RWPE2 (cell line): ENCODE measurements at regions not wholly inside any gene's neighbourhood (a gene's known extent, or its start where the extent isn't known, plus 50 kb on each side); places are given as distances from the start of the nearest gene placed in this dataset.

Source experiments
- ATAC-seq: fragments of 200-7000 bp; cut with Tn5 transposase; 3 replicates; pipeline ENCODE4 v1.9.1; 2021; ENCODE audit warnings: low read depth
- DNase-seq: peaks from one replicate; pipeline ENCODE4 v3.0.0-alpha.2; 2020; ENCODE audit warnings: low spot score
- H3K27ac ChIP-seq: fragments of 450-650 bp; 2 replicates; pipeline ENCODE4 v1.5.1; 2017; ENCODE audit warnings: mild to moderate bottlenecking; ENCODE audit not compliant: poor library complexity, severe bottlenecking
- H3K27me3 ChIP-seq: fragments of 250-450 bp; sonication (Bioruptor Pico); 2 replicates; pipeline ENCODE4 v1.5.1; 2021; ENCODE audit warnings: mild to moderate bottlenecking, moderate library complexity; ENCODE audit not compliant: insufficient read depth, poor library complexity, severe bottlenecking
- H3K36me3 ChIP-seq: fragments of 250-450 bp; sonication (Bioruptor Pico); 2 replicates; pipeline ENCODE4 v1.5.1; 2020; ENCODE audit warnings: low read depth, mild to moderate bottlenecking, moderate library complexity
- H3K4me1 ChIP-seq: fragments of 250-450 bp; sonication (Bioruptor Pico); 2 replicates; pipeline ENCODE4 v1.5.1; 2021; ENCODE audit warnings: mild to moderate bottlenecking, moderate library complexity; ENCODE audit not compliant: insufficient read depth, poor library complexity, severe bottlenecking
- H3K4me3 ChIP-seq: fragments of 250-450 bp; sonication (Bioruptor Pico); 2 replicates; pipeline ENCODE4 v1.5.1; 2021; ENCODE audit warnings: mild to moderate bottlenecking, moderate library complexity; ENCODE audit not compliant: severe bottlenecking
- H3K9me3 ChIP-seq: fragments of 250-450 bp; sonication (Bioruptor Pico); 2 replicates; pipeline ENCODE4 v1.5.1; 2021; ENCODE audit warnings: mild to moderate bottlenecking, moderate library complexity; ENCODE audit not compliant: severe bottlenecking
- TF ChIP-seq, protein P1 (sequence below): fragments of 450-650 bp; IDR thresholded peaks from one replicate; pipeline ENCODE4 v1.5.1; 2017; ENCODE audit warnings: mild to moderate bottlenecking, moderate library complexity; ENCODE audit not compliant: poor library complexity, severe bottlenecking

DNA sequence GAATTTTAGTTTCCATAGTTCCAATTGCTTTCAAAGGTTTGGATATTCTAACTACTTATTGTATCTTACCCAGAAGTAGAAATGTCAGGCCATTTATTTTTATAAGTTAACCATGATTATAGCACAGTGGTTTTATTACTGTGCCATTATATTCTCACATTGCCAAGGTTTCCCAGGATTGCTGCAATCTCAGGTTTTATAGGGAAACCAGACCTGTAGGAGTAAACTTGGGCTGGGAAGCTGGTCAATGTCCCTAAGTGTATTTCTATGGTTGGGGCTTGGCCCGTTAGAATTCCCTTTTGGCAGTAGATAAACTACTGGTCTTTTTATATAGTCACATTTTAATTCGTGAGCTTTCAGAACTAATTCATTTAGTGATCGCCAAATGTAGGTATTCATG lies 396.6 kb upstream of the KCNN2 start:
- H3K4me1 ChIP-seq = no peaks in the 10 kb centered on the region
- H3K4me3 ChIP-seq = no peak overlapping the region
- TF ChIP-seq, protein P1, sequence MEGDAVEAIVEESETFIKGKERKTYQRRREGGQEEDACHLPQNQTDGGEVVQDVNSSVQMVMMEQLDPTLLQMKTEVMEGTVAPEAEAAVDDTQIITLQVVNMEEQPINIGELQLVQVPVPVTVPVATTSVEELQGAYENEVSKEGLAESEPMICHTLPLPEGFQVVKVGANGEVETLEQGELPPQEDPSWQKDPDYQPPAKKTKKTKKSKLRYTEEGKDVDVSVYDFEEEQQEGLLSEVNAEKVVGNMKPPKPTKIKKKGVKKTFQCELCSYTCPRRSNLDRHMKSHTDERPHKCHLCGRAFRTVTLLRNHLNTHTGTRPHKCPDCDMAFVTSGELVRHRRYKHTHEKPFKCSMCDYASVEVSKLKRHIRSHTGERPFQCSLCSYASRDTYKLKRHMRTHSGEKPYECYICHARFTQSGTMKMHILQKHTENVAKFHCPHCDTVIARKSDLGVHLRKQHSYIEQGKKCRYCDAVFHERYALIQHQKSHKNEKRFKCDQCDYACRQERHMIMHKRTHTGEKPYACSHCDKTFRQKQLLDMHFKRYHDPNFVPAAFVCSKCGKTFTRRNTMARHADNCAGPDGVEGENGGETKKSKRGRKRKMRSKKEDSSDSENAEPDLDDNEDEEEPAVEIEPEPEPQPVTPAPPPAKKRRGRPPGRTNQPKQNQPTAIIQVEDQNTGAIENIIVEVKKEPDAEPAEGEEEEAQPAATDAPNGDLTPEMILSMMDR = no peak
- no peak for ATAC-seq
- H3K36me3 ChIP-seq = no peaks in the 10 kb centered on the region
- peaks cover 11% of the 10 kb centered on the region for H3K27me3 ChIP-seq
- no peak for DNase-seq
- H3K9me3 ChIP-seq = no peaks in the 10 kb centered on the region
- no peak overlapping the region for H3K27ac ChIP-seq

DNA sequence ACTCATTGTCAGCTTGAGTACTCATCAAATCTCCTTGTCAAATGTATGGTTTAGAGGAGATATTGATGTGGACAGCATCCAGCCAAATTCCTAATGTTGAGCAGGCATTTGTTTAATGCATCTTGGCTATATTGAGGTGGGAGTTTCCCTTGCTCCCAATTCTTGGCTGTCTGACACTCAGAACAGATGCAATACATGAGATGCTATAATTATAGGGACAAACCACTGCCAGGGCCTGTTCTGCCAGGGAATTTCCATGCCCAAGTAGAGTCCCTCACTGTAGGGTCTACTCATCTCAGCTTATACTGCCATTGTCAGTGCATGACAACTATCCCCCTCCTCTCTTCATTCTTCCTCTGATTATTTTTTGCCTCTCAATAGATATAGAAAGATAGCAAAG lies 392.0 kb upstream of the KCNN2 start:
- no peak for DNase-seq
- TF ChIP-seq, protein P1 = no peak
- H3K4me1 ChIP-seq = no peaks in the 10 kb centered on the region
- no peak overlapping the region for H3K4me3 ChIP-seq
- no peaks in the 10 kb centered on the region for H3K9me3 ChIP-seq
- H3K27ac ChIP-seq = no peak overlapping the region
- no peaks in the 10 kb centered on the region for H3K36me3 ChIP-seq
- no peak for ATAC-seq
- H3K27me3 ChIP-seq = peaks cover 8% of the 10 kb centered on the region

GRCh38 chr5:113971454-113971853 lies 390.4 kb upstream of the KCNN2 start:
- H3K4me3 ChIP-seq = no peak overlapping the region
- no peaks in the 10 kb centered on the region for H3K9me3 ChIP-seq
- ATAC-seq = no peak
- H3K4me1 ChIP-seq = no peaks in the 10 kb centered on the region
- H3K36me3 ChIP-seq = no peaks in the 10 kb centered on the region
- H3K27ac ChIP-seq = no peak overlapping the region
- TF ChIP-seq, protein P1 = no peak
- H3K27me3 ChIP-seq = no peaks in the 10 kb centered on the region
- DNase-seq = no peak

- DNase-seq = no peak
- H3K9me3 ChIP-seq = no peaks in the 10 kb centered on the region
- no peaks in the 10 kb centered on the region for H3K27me3 ChIP-seq
- no peak for ATAC-seq
- no peaks in the 10 kb centered on the region for H3K36me3 ChIP-seq
- TF ChIP-seq, protein P1 = no peak
- no peak overlapping the region for H3K4me3 ChIP-seq
- no peaks in the 10 kb centered on the region for H3K4me1 ChIP-seq
- no peak overlapping the region for H3K27ac ChIP-seq
Observed at GRCh38 chr5:113974976-113975375, 386.9 kb upstream of the KCNN2 start.

- H3K4me1 ChIP-seq = no peaks in the 10 kb centered on the region
- ATAC-seq = no peak
Observed at GRCh38 chr5:113984928-113985327, 376.9 kb upstream of the KCNN2 start.

More at GRCh38 chr5:113984928-113985327, 376.9 kb upstream of the KCNN2 start:
- Histone ChIP-seq H3K36me3 (no peaks in the 10 kb centered on the region), H3K27me3 (peaks cover 20% of the 10 kb centered on the region), H3K27ac (no peak overlapping the region), H3K9me3 (no peaks in the 10 kb centered on the region), H3K4me3 (no peak overlapping the region)
- TF ChIP-seq, protein P1 = no peak
- DNase-seq = no peak
